ENCODE measurements at regions not wholly inside any gene's neighbourhood (a gene's known extent, or its start where the extent isn't known, plus 50 kb on each side); places are given as distances from the start of the nearest gene placed in this dataset.
A peak's percentile ranks its signal among the peaks of the same experiment; 100 is the strongest.

GRCh38 chr3:109887293-109887692 is 549.9 kb upstream of the DPPA4 start:
- CTCF ChIA-PET, result no interaction called here
- WGBS (ENCODE audit: insufficient coverage, insufficient replicate concordance, low lambda C conversion rate, missing lambda C conversion rate), result 50% methylated on average over 2 of the region's 2 CpGs

GRCh38 chr3:109888026-109888425 is 550.7 kb upstream of the DPPA4 start:
- DNase-seq (ENCODE audit: low read depth, low spot score), result no peak
- ChIA-PET SMC1A (ENCODE audit: uncharacterized antibody, unreplicated experiment) (interaction anchor here (1.7 kb wide), 1 partner anchor 28 kb away, joined by 4 read pairs; no protein-coding TSS in a partner anchor), CTCF (no interaction called here), POLR2A (no interaction called here), RAD21 (ENCODE audit: unreplicated experiment) (interaction anchor here (0.6 kb wide), 1 partner anchor 50 kb away, joined by 3 read pairs; no protein-coding TSS in a partner anchor)
- no TSS peak for BruUV-seq (replicated peaks)
- peak; percentile 48 for ATAC-seq
- H3K4me3 ChIP-seq, result no peak overlapping the region
- no peaks in the 10 kb centered on the region for H3K9me3 ChIP-seq (replicated peaks; ENCODE audit: control insufficient read depth, insufficient read depth, low read length)
- no peaks in the 10 kb centered on the region for H3K27me3 ChIP-seq (replicated peaks in 1 of 2; ENCODE audit: control insufficient read depth in 2 of 2, insufficient read depth in 2 of 2, low read length in 1 of 2)
- H3K36me3 ChIP-seq (ENCODE audit: control insufficient read depth in 2 of 2, insufficient read depth in 2 of 2, low read length in 1 of 2), result no peaks in the 10 kb centered on the region
- intact Hi-C loops (cut with micrococcal nuclease; ENCODE audit: unreplicated experiment), result no loop called here
- in situ Hi-C loops (cut with MboI), result no loop called here
- no peaks in the 10 kb centered on the region for H3K4me1 ChIP-seq (ENCODE audit: control insufficient read depth, insufficient read depth, low read length)
- no peak overlapping the region for H2AFZ ChIP-seq (ENCODE audit: control insufficient read depth, low read depth, low read length)
- H3K79me2 ChIP-seq (ENCODE audit: control insufficient read depth, insufficient read depth, low read length), result no peaks in the 10 kb centered on the region
- H3K9ac ChIP-seq (ENCODE audit: control insufficient read depth, insufficient read depth, low read length), result no peak overlapping the region
- no peaks in the 10 kb centered on the region for H4K20me1 ChIP-seq (ENCODE audit: control insufficient read depth, insufficient read depth)
- no peak overlapping the region for H3K4me2 ChIP-seq (ENCODE audit: control insufficient read depth, insufficient read depth)
- FAIRE-seq, result no peak
- no peak overlapping the region for H3K27ac ChIP-seq (ENCODE audit: control insufficient read depth, insufficient read depth)
- TF ChIP-seq SUZ12 (IDR thresholded peaks at IDR 0.05; ENCODE audit: unreplicated experiment) (no peak), SIN3A (IDR thresholded peaks at IDR 0.05; ENCODE audit: low read depth, low read length) (no peak), BCLAF1 (IDR thresholded peaks at IDR 0.05) (no peak), IRF3 (IDR thresholded peaks at IDR 0.05) (no peak), SKIL (IDR thresholded peaks at IDR 0.05; ENCODE audit: low read depth, poor library complexity, severe bottlenecking) (no peak), ZBTB11 (CRISPR knock-in tag; IDR thresholded peaks at IDR 0.05) (no peak)

More at GRCh38 chr3:109887293-109887692, 549.9 kb upstream of the DPPA4 start:
- DNase-seq (ENCODE audit: low read depth, low spot score) (no peak), ATAC-seq (peak; percentile 60), FAIRE-seq (no peak)
- no peaks in the 10 kb centered on the region for H3K27me3 ChIP-seq (replicated peaks in 1 of 2; ENCODE audit: control insufficient read depth in 2 of 2, insufficient read depth in 2 of 2, low read length in 1 of 2)
- ChIA-PET RAD21 (ENCODE audit: unreplicated experiment) (no interaction called here), POLR2A (no interaction called here), SMC1A (ENCODE audit: uncharacterized antibody, unreplicated experiment) (interaction anchor here (1.0 to 1.7 kb wide), 2 partner anchors 7 to 29 kb away, joined by 3 to 4 read pairs; no protein-coding TSS in a partner anchor)
- H3K9ac ChIP-seq (ENCODE audit: control insufficient read depth, insufficient read depth, low read length), result no peak overlapping the region
- no peaks in the 10 kb centered on the region for H3K9me3 ChIP-seq (replicated peaks; ENCODE audit: control insufficient read depth, insufficient read depth, low read length)
- H3K4me1 ChIP-seq (ENCODE audit: control insufficient read depth, insufficient read depth, low read length), result no peaks in the 10 kb centered on the region
- TF ChIP-seq EP300 (IDR thresholded peaks at IDR 0.05; ENCODE audit: borderline replicate concordance in 1 of 2, control insufficient read depth in 1 of 2, low read depth in 2 of 2, low read length in 2 of 2) (no peak), SPI1 (IDR thresholded peaks at IDR 0.05; ENCODE audit: borderline replicate concordance, insufficient read depth, low read depth, low read length) (0 out of 2 replicates have a peak, but pooled peaks have one; percentile 16)
- H3K4me3 ChIP-seq, result no peak overlapping the region
- BruUV-seq (replicated peaks), result no TSS peak
- no peak overlapping the region for H3K4me2 ChIP-seq (ENCODE audit: control insufficient read depth, insufficient read depth)
- in situ Hi-C loops (cut with MboI), result no loop called here
- no peak overlapping the region for H2AFZ ChIP-seq (ENCODE audit: control insufficient read depth, low read depth, low read length)
- H4K20me1 ChIP-seq (ENCODE audit: control insufficient read depth, insufficient read depth), result no peaks in the 10 kb centered on the region
- H3K36me3 ChIP-seq (ENCODE audit: control insufficient read depth in 2 of 2, insufficient read depth in 2 of 2, low read length in 1 of 2), result no peaks in the 10 kb centered on the region
- intact Hi-C loops (cut with micrococcal nuclease; ENCODE audit: unreplicated experiment), result no loop called here
- no peak overlapping the region for H3K27ac ChIP-seq (ENCODE audit: control insufficient read depth, insufficient read depth)
- no peaks in the 10 kb centered on the region for H3K79me2 ChIP-seq (ENCODE audit: control insufficient read depth, insufficient read depth, low read length)

Data from GM12878 (cell line).